ENCODE measurements at regions not wholly inside any gene's neighbourhood (a gene's known extent, or its start where the extent isn't known, plus 50 kb on each side); places are given as distances from the start of the nearest gene placed in this dataset.

- CTCF ChIA-PET = interaction anchor here (0.8 kb wide), 1 partner anchor 8 kb away, joined by 3 read pairs; no protein-coding TSS in a partner anchor
- H3K4me1 ChIP-seq (ENCODE audit: control extremely low read depth in 1 of 4, control insufficient read depth in 4 of 4, insufficient read depth in 4 of 4, low read length in 3 of 4) = peaks cover 0 to 13% (median 5%) of the 10 kb centered on the region in 4 experiments
- no peaks in the 10 kb centered on the region for H3K27me3 ChIP-seq (replicated peaks in 2 of 5; ENCODE audit: control insufficient read depth in 4 of 5, insufficient read depth in 5 of 5, low read length in 4 of 5)
- no peaks in the 10 kb centered on the region for H3K36me3 ChIP-seq (ENCODE audit: control insufficient read depth in 4 of 4, insufficient read depth in 4 of 4, low read length in 3 of 4)
- no peak overlapping the region for H3K4me3 ChIP-seq (ENCODE audit: control insufficient read depth in 1 of 7, extremely low read depth in 1 of 7, insufficient read depth in 4 of 7, low read depth in 2 of 7, low read length in 6 of 7)
- 100% methylated on average over 2 of the region's 3 CpGs for WGBS (ENCODE audit: insufficient coverage)
- peaks cover 0 to 12% (median 2%) of the 10 kb centered on the region in 5 experiments for H3K9me3 ChIP-seq (ENCODE audit: control extremely low read depth in 1 of 5, control insufficient read depth in 4 of 5, insufficient read depth in 2 of 5, low read depth in 1 of 5, low read length in 4 of 5)
- H3K27ac ChIP-seq (ENCODE audit: insufficient read depth in 1 of 2, low read depth in 1 of 2, low read length in 2 of 2, poor library complexity in 1 of 2, severe bottlenecking in 2 of 2) = no peak overlapping the region
- DNase-seq = no peak
- POLR2A ChIA-PET = no interaction called here
Observed at GRCh38 chr2:128433911-128434550, 115.4 kb upstream of the HS6ST1 start.

- 97% methylated on average over 14 of the region's 18 CpGs for WGBS (ENCODE audit: insufficient coverage)
- no peaks in the 10 kb centered on the region for H3K36me3 ChIP-seq (ENCODE audit: control insufficient read depth in 4 of 4, insufficient read depth in 4 of 4, low read length in 3 of 4)
- CTCF ChIA-PET = interaction anchor here (1.4 kb wide), 1 partner anchor 9 kb away, joined by 4 read pairs; no protein-coding TSS in a partner anchor
Observed at GRCh38 chr2:128435576-128436478, 117.2 kb upstream of the HS6ST1 start.

GRCh38 chr2:128436479-128437203, 118.0 kb upstream of the HS6ST1 start:
- Histone ChIP-seq H3K36me3 (ENCODE audit: control insufficient read depth in 4 of 4, insufficient read depth in 4 of 4, low read length in 3 of 4) (no peaks in the 10 kb centered on the region), H3K4me3 (ENCODE audit: control insufficient read depth in 1 of 7, extremely low read depth in 1 of 7, insufficient read depth in 4 of 7, low read depth in 2 of 7, low read length in 6 of 7) (no peak overlapping the region), H3K4me1 (ENCODE audit: control extremely low read depth in 1 of 4, control insufficient read depth in 4 of 4, insufficient read depth in 4 of 4, low read length in 3 of 4) (peaks cover 0 to 39% (median 29%) of the 10 kb centered on the region in 4 experiments), H3K27ac (ENCODE audit: insufficient read depth in 1 of 2, low read depth in 1 of 2, low read length in 2 of 2, poor library complexity in 1 of 2, severe bottlenecking in 2 of 2) (no peak overlapping the region), H3K27me3 (replicated peaks in 2 of 5; ENCODE audit: control insufficient read depth in 4 of 5, insufficient read depth in 5 of 5, low read length in 4 of 5) (no peaks in the 10 kb centered on the region), H3K9me3 (ENCODE audit: control extremely low read depth in 1 of 5, control insufficient read depth in 4 of 5, insufficient read depth in 2 of 5, low read depth in 1 of 5, low read length in 4 of 5) (no peaks in the 10 kb centered on the region)
- 100% methylated on average over 6 of the region's 12 CpGs for WGBS (ENCODE audit: insufficient coverage)
- CTCF ChIA-PET = interaction anchor here (1.4 kb wide), 1 partner anchor 10 kb away, joined by 4 read pairs; no protein-coding TSS in a partner anchor
- no peak for DNase-seq
- POLR2A ChIA-PET = interaction anchor here (0.6 to 0.7 kb wide), 2 partner anchors 8 to 1487 kb away, joined by 3 to 5 read pairs; no protein-coding TSS in a partner anchor

More at GRCh38 chr2:128435576-128436478, 117.2 kb upstream of the HS6ST1 start:
- no peaks in the 10 kb centered on the region for H3K27me3 ChIP-seq (replicated peaks in 2 of 5; ENCODE audit: control insufficient read depth in 4 of 5, insufficient read depth in 5 of 5, low read length in 4 of 5)
- peaks cover 0 to 31% (median 21%) of the 10 kb centered on the region in 4 experiments for H3K4me1 ChIP-seq (ENCODE audit: control extremely low read depth in 1 of 4, control insufficient read depth in 4 of 4, insufficient read depth in 4 of 4, low read length in 3 of 4)
- no peak overlapping the region for H3K27ac ChIP-seq (ENCODE audit: insufficient read depth in 1 of 2, low read depth in 1 of 2, low read length in 2 of 2, poor library complexity in 1 of 2, severe bottlenecking in 2 of 2)
- H3K4me3 ChIP-seq (ENCODE audit: control insufficient read depth in 1 of 7, extremely low read depth in 1 of 7, insufficient read depth in 4 of 7, low read depth in 2 of 7, low read length in 6 of 7) = no peak overlapping the region
- POLR2A ChIA-PET = no interaction called here
- no peaks in the 10 kb centered on the region for H3K9me3 ChIP-seq (ENCODE audit: control extremely low read depth in 1 of 5, control insufficient read depth in 4 of 5, insufficient read depth in 2 of 5, low read depth in 1 of 5, low read length in 4 of 5)
- no peak for DNase-seq

GRCh38 chr2:128437204-128437565, 118.5 kb upstream of the HS6ST1 start:
- peak in 2 of 3 donors; percentile 19 to 68 for DNase-seq
- Histone ChIP-seq H3K36me3 (ENCODE audit: control insufficient read depth in 4 of 4, insufficient read depth in 4 of 4, low read length in 3 of 4) (no peaks in the 10 kb centered on the region), H3K27me3 (replicated peaks in 2 of 5; ENCODE audit: control insufficient read depth in 4 of 5, insufficient read depth in 5 of 5, low read length in 4 of 5) (no peaks in the 10 kb centered on the region), H3K4me1 (ENCODE audit: control extremely low read depth in 1 of 4, control insufficient read depth in 4 of 4, insufficient read depth in 4 of 4, low read length in 3 of 4) (peaks cover 0 to 44% (median 34%) of the 10 kb centered on the region in 4 experiments), H3K9me3 (ENCODE audit: control extremely low read depth in 1 of 5, control insufficient read depth in 4 of 5, insufficient read depth in 2 of 5, low read depth in 1 of 5, low read length in 4 of 5) (no peaks in the 10 kb centered on the region), H3K4me3 (ENCODE audit: control insufficient read depth in 1 of 7, extremely low read depth in 1 of 7, insufficient read depth in 4 of 7, low read depth in 2 of 7, low read length in 6 of 7) (no peak overlapping the region), H3K27ac (ENCODE audit: insufficient read depth in 1 of 2, low read depth in 1 of 2, low read length in 2 of 2, poor library complexity in 1 of 2, severe bottlenecking in 2 of 2) (no peak overlapping the region)
- ChIA-PET CTCF (interaction anchor here (1.4 kb wide), 1 partner anchor 10 kb away, joined by 4 read pairs; no protein-coding TSS in a partner anchor), POLR2A (interaction anchor here (0.6 to 0.7 kb wide), 2 partner anchors 9 to 1486 kb away, joined by 3 to 5 read pairs; no protein-coding TSS in a partner anchor)
- 68% methylated on average over 9 of the region's 9 CpGs for WGBS (ENCODE audit: insufficient coverage)

GRCh38 chr2:128438091-128438490, 119.4 kb upstream of the HS6ST1 start:
- ChIA-PET POLR2A (no interaction called here), CTCF (no interaction called here)
- Histone ChIP-seq H3K4me3 (ENCODE audit: control insufficient read depth in 1 of 7, extremely low read depth in 1 of 7, insufficient read depth in 4 of 7, low read depth in 2 of 7, low read length in 6 of 7) (no peak overlapping the region), H3K36me3 (ENCODE audit: control insufficient read depth in 4 of 4, insufficient read depth in 4 of 4, low read length in 3 of 4) (no peaks in the 10 kb centered on the region), H3K27me3 (replicated peaks in 2 of 5; ENCODE audit: control insufficient read depth in 4 of 5, insufficient read depth in 5 of 5, low read length in 4 of 5) (no peaks in the 10 kb centered on the region), H3K9me3 (ENCODE audit: control extremely low read depth in 1 of 5, control insufficient read depth in 4 of 5, insufficient read depth in 2 of 5, low read depth in 1 of 5, low read length in 4 of 5) (no peaks in the 10 kb centered on the region), H3K27ac (ENCODE audit: insufficient read depth in 1 of 2, low read depth in 1 of 2, low read length in 2 of 2, poor library complexity in 1 of 2, severe bottlenecking in 2 of 2) (no peak overlapping the region), H3K4me1 (ENCODE audit: control extremely low read depth in 1 of 4, control insufficient read depth in 4 of 4, insufficient read depth in 4 of 4, low read length in 3 of 4) (peaks cover 0 to 53% (median 43%) of the 10 kb centered on the region in 4 experiments)
- WGBS (ENCODE audit: insufficient coverage) = 97% methylated on average over 10 of the region's 16 CpGs
- DNase-seq = no peak

GRCh38 chr2:128438586-128438985, 119.9 kb upstream of the HS6ST1 start:
- H3K27me3 ChIP-seq (replicated peaks in 2 of 5; ENCODE audit: control insufficient read depth in 4 of 5, insufficient read depth in 5 of 5, low read length in 4 of 5) = no peaks in the 10 kb centered on the region
- no peak for DNase-seq
- CTCF ChIA-PET = interaction anchor here (0.7 kb wide), 1 partner anchor 12 kb away, joined by 3 read pairs; no protein-coding TSS in a partner anchor
- H3K9me3 ChIP-seq (ENCODE audit: control extremely low read depth in 1 of 5, control insufficient read depth in 4 of 5, insufficient read depth in 2 of 5, low read depth in 1 of 5, low read length in 4 of 5) = no peaks in the 10 kb centered on the region
- H3K4me3 ChIP-seq (ENCODE audit: control insufficient read depth in 1 of 7, extremely low read depth in 1 of 7, insufficient read depth in 4 of 7, low read depth in 2 of 7, low read length in 6 of 7) = no peak overlapping the region
- peaks cover 0 to 58% (median 48%) of the 10 kb centered on the region in 4 experiments for H3K4me1 ChIP-seq (ENCODE audit: control extremely low read depth in 1 of 4, control insufficient read depth in 4 of 4, insufficient read depth in 4 of 4, low read length in 3 of 4)
- POLR2A ChIA-PET = no interaction called here
- WGBS (ENCODE audit: insufficient coverage) = 95% methylated on average over 8 of the region's 14 CpGs
- no peak overlapping the region for H3K27ac ChIP-seq (ENCODE audit: insufficient read depth in 1 of 2, low read depth in 1 of 2, low read length in 2 of 2, poor library complexity in 1 of 2, severe bottlenecking in 2 of 2)
- H3K36me3 ChIP-seq (ENCODE audit: control insufficient read depth in 4 of 4, insufficient read depth in 4 of 4, low read length in 3 of 4) = no peaks in the 10 kb centered on the region
